AG10803 (cell line): ENCODE measurements at regions not wholly inside any gene's neighbourhood (a gene's known extent, or its start where the extent isn't known, plus 50 kb on each side); places are given as distances from the start of the nearest gene placed in this dataset.
A peak's percentile ranks its signal among the peaks of the same experiment; 100 is the strongest.

ENCODE experiments used
- DNase-seq: peaks from one replicate; pipeline ENCODE4 v3.0.0; 2010; ENCODE audit warnings: low read depth
- H3K4me3 ChIP-seq: 2 replicates; pipeline ENCODE4 v1.5.1; 2011; ENCODE audit warnings: mild to moderate bottlenecking, low read length, control low read depth
- CTCF ChIP-seq: conservative IDR thresholded peaks from 2 replicates; pipeline ENCODE4 v1.5.1; 2011; ENCODE audit warnings: mild to moderate bottlenecking, low read length, control low read depth, inconsistent platforms

GRCh38 chr6:12592634-12593033 lies 123.9 kb upstream of the PHACTR1 start:
- peak; percentile 49 for DNase-seq
- H3K4me3 ChIP-seq = no peak overlapping the region
- TF ChIP-seq CTCF = no peak

- no peak overlapping the region for H3K4me3 ChIP-seq
- no peak for DNase-seq
- no peak for TF ChIP-seq CTCF
Observed at GRCh38 chr6:12593771-12594529, 122.6 kb upstream of the PHACTR1 start.

GRCh38 chr6:12594530-12594893 lies 122.1 kb upstream of the PHACTR1 start:
- no peak overlapping the region for H3K4me3 ChIP-seq
- no peak for DNase-seq
- no peak for TF ChIP-seq CTCF

- TF ChIP-seq CTCF = no peak
- peak; percentile 82 for DNase-seq
- no peak overlapping the region for H3K4me3 ChIP-seq
Observed at GRCh38 chr6:12595161-12595811, 121.3 kb upstream of the PHACTR1 start.

- no peak for TF ChIP-seq CTCF
- no peak for DNase-seq
- H3K4me3 ChIP-seq = no peak overlapping the region
Observed at GRCh38 chr6:12596731-12597130, 119.8 kb upstream of the PHACTR1 start.

GRCh38 chr6:12598919-12599318 lies 117.6 kb upstream of the PHACTR1 start:
- H3K4me3 ChIP-seq = no peak overlapping the region

More at GRCh38 chr6:12598919-12599318, 117.6 kb upstream of the PHACTR1 start:
- no peak for DNase-seq
- no peak for TF ChIP-seq CTCF
